Progenitor cell of endocrine pancreas (in vitro differentiated cells): ENCODE measurements at regions not wholly inside any gene's neighbourhood (a gene's known extent, or its start where the extent isn't known, plus 50 kb on each side); places are given as distances from the start of the nearest gene placed in this dataset.

Source experiments
- DNase-seq: peaks from one replicate; pipeline ENCODE4 v3.0.0; 2021; ENCODE audit warnings: low spot score; ENCODE audit not compliant: unreplicated experiment
- H3K27ac Mint-ChIP-seq: 2 replicates; pipeline ENCODE4 v1.8.0; 2021; ENCODE audit warnings: mild to moderate bottlenecking, moderate library complexity, mixed read lengths
- H3K27me3 Mint-ChIP-seq: 2 replicates; pipeline ENCODE4 v1.8.0; 2021; ENCODE audit warnings: mixed read lengths
- H3K36me3 Mint-ChIP-seq: 2 replicates; pipeline ENCODE4 v1.8.0; 2022; ENCODE audit warnings: mixed read lengths; ENCODE audit not compliant: insufficient read depth
- H3K4me1 Mint-ChIP-seq: 2 replicates; pipeline ENCODE4 v1.8.0; 2021; ENCODE audit warnings: low read depth, mixed read lengths
- H3K4me3 Mint-ChIP-seq: 2 replicates; pipeline ENCODE4 v1.8.0; 2021; ENCODE audit warnings: low read depth, mild to moderate bottlenecking, moderate library complexity, mixed read lengths
- H3K9me3 Mint-ChIP-seq: 2 replicates; pipeline ENCODE4 v1.8.0; 2021; ENCODE audit warnings: low read depth, mixed read lengths
- CTCF ChIP-seq: fragments of 200-600 bp; sonication (generic); IDR thresholded peaks from one replicate; pipeline ENCODE4 v1.5.0; 2021; ENCODE audit warnings: antibody characterized with exemption, mild to moderate bottlenecking; ENCODE audit not compliant: unreplicated experiment

GRCh38 chr6:147117580-147117979 lies 86.6 kb upstream of the STXBP5 start:
- no peaks in the 10 kb centered on the region for H3K27me3 Mint-ChIP-seq
- no peak overlapping the region for H3K27ac Mint-ChIP-seq
- H3K4me1 Mint-ChIP-seq: no peaks in the 10 kb centered on the region
- TF ChIP-seq CTCF: no peak
- H3K4me3 Mint-ChIP-seq: no peak overlapping the region
- H3K36me3 Mint-ChIP-seq: peaks cover 2% of the 10 kb centered on the region
- DNase-seq: no peak
- H3K9me3 Mint-ChIP-seq: peaks cover 4% of the 10 kb centered on the region

GRCh38 chr6:147119310-147119709 lies 84.9 kb upstream of the STXBP5 start:
- peaks cover 4% of the 10 kb centered on the region for H3K9me3 Mint-ChIP-seq

GRCh38 chr6:147122823-147123222 lies 81.4 kb upstream of the STXBP5 start:
- DNase-seq: no peak
- peaks cover 2% of the 10 kb centered on the region for H3K36me3 Mint-ChIP-seq
- no peaks in the 10 kb centered on the region for H3K4me1 Mint-ChIP-seq

More at GRCh38 chr6:147119310-147119709, 84.9 kb upstream of the STXBP5 start:
- TF ChIP-seq CTCF: no peak
- H3K27me3 Mint-ChIP-seq: no peaks in the 10 kb centered on the region
- no peak overlapping the region for H3K4me3 Mint-ChIP-seq
- no peak overlapping the region for H3K27ac Mint-ChIP-seq
- H3K4me1 Mint-ChIP-seq: no peaks in the 10 kb centered on the region
- DNase-seq: no peak
- peaks cover 2% of the 10 kb centered on the region for H3K36me3 Mint-ChIP-seq

GRCh38 chr6:147126618-147127022 lies 77.6 kb upstream of the STXBP5 start:
- H3K4me1 Mint-ChIP-seq: peaks cover under 1% of the 10 kb centered on the region

More at GRCh38 chr6:147122823-147123222, 81.4 kb upstream of the STXBP5 start:
- Mint-ChIP-seq H3K27me3 (no peaks in the 10 kb centered on the region), H3K27ac (no peak overlapping the region), H3K9me3 (peaks cover 4% of the 10 kb centered on the region), H3K4me3 (no peak overlapping the region)
- no peak for TF ChIP-seq CTCF

GRCh38 chr6:147127587-147127986 lies 76.6 kb upstream of the STXBP5 start:
- Mint-ChIP-seq H3K9me3 (no peaks in the 10 kb centered on the region), H3K27me3 (no peaks in the 10 kb centered on the region), H3K36me3 (no peaks in the 10 kb centered on the region), H3K4me3 (no peak overlapping the region), H3K27ac (no peak overlapping the region), H3K4me1 (peaks cover 3% of the 10 kb centered on the region)
- DNase-seq: no peak
- no peak for TF ChIP-seq CTCF

More at GRCh38 chr6:147126618-147127022, 77.6 kb upstream of the STXBP5 start:
- H3K27ac Mint-ChIP-seq: no peak overlapping the region
- no peak overlapping the region for H3K4me3 Mint-ChIP-seq
- DNase-seq: no peak
- H3K27me3 Mint-ChIP-seq: no peaks in the 10 kb centered on the region
- no peak for TF ChIP-seq CTCF
- no peaks in the 10 kb centered on the region for H3K9me3 Mint-ChIP-seq
- H3K36me3 Mint-ChIP-seq: no peaks in the 10 kb centered on the region
